Mucosa of descending colon (tissue), 3 donors: ENCODE measurements at regions not wholly inside any gene's neighbourhood (a gene's known extent, or its start where the extent isn't known, plus 50 kb on each side); places are given as distances from the start of the nearest gene placed in this dataset.

Source experiments
- ATAC-seq: fragments of 200-7000 bp; cut with Tn5 transposase; one replicate; pipeline ENCODE4 v1.9.1; 2020; ENCODE audit warnings: mild to moderate bottlenecking, moderate library complexity
- DNase-seq, 3 donors: peaks; one replicate each; pipeline ENCODE4 v3.0.0-alpha.2; 2020
- H3K36me3 ChIP-seq: fragments of 200-600 bp; one replicate; pipeline ENCODE4 v1.8.0; 2021; ENCODE audit warnings: low read depth, mild to moderate bottlenecking
- H3K4me1 ChIP-seq: fragments of 200-600 bp; one replicate; pipeline ENCODE4 v1.8.0; 2021; ENCODE audit warnings: low read depth, mild to moderate bottlenecking
- H3K4me3 ChIP-seq: fragments of 200-600 bp; one replicate; pipeline ENCODE4 v1.8.0; 2021; ENCODE audit warnings: mild to moderate bottlenecking
- H3K9me3 ChIP-seq: fragments of 200-600 bp; one replicate; pipeline ENCODE4 v1.8.0; 2021; ENCODE audit warnings: mild to moderate bottlenecking
- intact Hi-C, 2 donors: fragments of 100-400 bp; cut with DNase I in 1 of 2; cut with micrococcal nuclease in 1 of 2; formaldehyde crosslinking; loops; one replicate each; pipeline versions ENCODE4 v1.11.0 to v1.11.1; 2022; cut with DNase I, micrococcal nuclease
- TF ChIP-seq, protein P1 (sequence below): fragments of 200-600 bp; IDR thresholded peaks from one replicate; pipeline ENCODE4 v1.8.0; 2022; ENCODE audit warnings: antibody characterized with exemption, mild to moderate bottlenecking
- donor health status: DM: no; HTN: no; CAD: no; lungs with moderate emphysema.
- donor health status: DM: no; HTN: no; CAD: no.
- donor health status: DM: no; HTN: yes; CAD: no.

GRCh38 chr1:81496349-81496748, 304.4 kb upstream of the ADGRL2 start:
- ATAC-seq = no peak
- intact Hi-C loops = no loop called here
- Histone ChIP-seq H3K4me1 (no peaks in the 10 kb centered on the region), H3K36me3 (no peaks in the 10 kb centered on the region), H3K9me3 (no peaks in the 10 kb centered on the region), H3K4me3 (no peak overlapping the region)
- DNase-seq = no peak
- TF ChIP-seq, protein P1, sequence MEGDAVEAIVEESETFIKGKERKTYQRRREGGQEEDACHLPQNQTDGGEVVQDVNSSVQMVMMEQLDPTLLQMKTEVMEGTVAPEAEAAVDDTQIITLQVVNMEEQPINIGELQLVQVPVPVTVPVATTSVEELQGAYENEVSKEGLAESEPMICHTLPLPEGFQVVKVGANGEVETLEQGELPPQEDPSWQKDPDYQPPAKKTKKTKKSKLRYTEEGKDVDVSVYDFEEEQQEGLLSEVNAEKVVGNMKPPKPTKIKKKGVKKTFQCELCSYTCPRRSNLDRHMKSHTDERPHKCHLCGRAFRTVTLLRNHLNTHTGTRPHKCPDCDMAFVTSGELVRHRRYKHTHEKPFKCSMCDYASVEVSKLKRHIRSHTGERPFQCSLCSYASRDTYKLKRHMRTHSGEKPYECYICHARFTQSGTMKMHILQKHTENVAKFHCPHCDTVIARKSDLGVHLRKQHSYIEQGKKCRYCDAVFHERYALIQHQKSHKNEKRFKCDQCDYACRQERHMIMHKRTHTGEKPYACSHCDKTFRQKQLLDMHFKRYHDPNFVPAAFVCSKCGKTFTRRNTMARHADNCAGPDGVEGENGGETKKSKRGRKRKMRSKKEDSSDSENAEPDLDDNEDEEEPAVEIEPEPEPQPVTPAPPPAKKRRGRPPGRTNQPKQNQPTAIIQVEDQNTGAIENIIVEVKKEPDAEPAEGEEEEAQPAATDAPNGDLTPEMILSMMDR = no peak

GRCh38 chr1:81493102-81493869, 307.4 kb upstream of the ADGRL2 start:
- no peaks in the 10 kb centered on the region for H3K4me1 ChIP-seq
- intact Hi-C loops = no loop called here
- H3K9me3 ChIP-seq = no peaks in the 10 kb centered on the region
- H3K4me3 ChIP-seq = no peak overlapping the region
- TF ChIP-seq, protein P1 = no peak
- ATAC-seq = no peak
- no peak for DNase-seq
- no peaks in the 10 kb centered on the region for H3K36me3 ChIP-seq

- intact Hi-C loops = no loop called here
Measured at GRCh38 chr1:81492628-81493027, 308.1 kb upstream of the ADGRL2 start.

DNA sequence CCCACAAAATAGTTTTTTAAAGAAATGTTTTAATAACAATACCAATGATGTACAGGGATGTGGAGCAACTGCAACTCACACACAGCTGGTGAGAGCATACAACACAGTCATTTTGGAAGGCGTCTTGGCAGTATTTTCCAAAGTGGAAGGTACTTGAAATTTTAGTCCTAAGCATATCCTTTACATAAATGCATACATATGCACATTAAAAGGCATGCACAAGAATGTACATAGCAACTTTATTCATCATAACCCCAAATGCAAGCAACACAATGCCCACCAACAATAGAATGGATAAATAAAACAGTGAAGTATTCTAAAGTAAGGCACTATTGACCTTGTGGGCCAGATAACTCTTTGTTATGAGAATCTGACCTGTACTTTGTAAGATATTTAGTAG, 310.1 kb upstream of the ADGRL2 start:
- ATAC-seq = no peak
- Histone ChIP-seq H3K9me3 (no peaks in the 10 kb centered on the region), H3K36me3 (no peaks in the 10 kb centered on the region), H3K4me1 (no peaks in the 10 kb centered on the region), H3K4me3 (no peak overlapping the region)
- intact Hi-C loops = no loop called here
- TF ChIP-seq, protein P1 = no peak
- no peak for DNase-seq

More at GRCh38 chr1:81492628-81493027, 308.1 kb upstream of the ADGRL2 start:
- Histone ChIP-seq H3K4me3 (no peak overlapping the region), H3K9me3 (no peaks in the 10 kb centered on the region), H3K4me1 (no peaks in the 10 kb centered on the region), H3K36me3 (no peaks in the 10 kb centered on the region)
- ATAC-seq = no peak
- no peak for DNase-seq
- TF ChIP-seq, protein P1 = no peak

- H3K9me3 ChIP-seq = no peaks in the 10 kb centered on the region
- no peak for DNase-seq
Measured at GRCh38 chr1:81489372-81489934, 311.3 kb upstream of the ADGRL2 start.

More at GRCh38 chr1:81489372-81489934, 311.3 kb upstream of the ADGRL2 start:
- TF ChIP-seq, protein P1 = no peak
- intact Hi-C loops = no loop called here
- Histone ChIP-seq H3K36me3 (no peaks in the 10 kb centered on the region), H3K4me1 (no peaks in the 10 kb centered on the region), H3K4me3 (no peak overlapping the region)
- no peak for ATAC-seq
